ENCODE measurements at regions not wholly inside any gene's neighbourhood (a gene's known extent, or its start where the extent isn't known, plus 50 kb on each side); places are given as distances from the start of the nearest gene placed in this dataset.

DNA sequence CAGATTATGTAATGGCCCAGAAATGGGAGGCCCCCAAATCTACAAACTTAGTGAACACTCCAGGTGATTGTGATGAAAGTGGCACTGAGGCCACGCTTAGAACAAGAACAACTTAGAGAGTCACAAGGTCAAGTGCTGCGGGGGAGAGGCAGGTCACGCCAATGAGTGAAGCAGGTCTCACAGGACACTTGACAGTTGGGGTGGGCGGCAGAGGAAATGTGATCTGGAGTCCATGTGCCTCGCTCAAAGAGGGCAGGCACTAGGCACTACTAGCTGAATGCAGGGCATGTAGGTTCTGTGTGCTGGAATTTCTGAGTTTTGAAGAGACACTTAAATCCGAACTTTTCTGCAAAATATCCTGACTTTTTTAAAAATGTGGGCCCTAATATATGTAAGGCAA is 193.2 kb upstream of the RORB start:
- in situ Hi-C loops (cut with MboI; ENCODE audit: low sequenced_read_pairs): loop anchor here (25.0 kb wide), 1 partner anchor 92 kb away; no protein-coding TSS in a partner anchor

DNA sequence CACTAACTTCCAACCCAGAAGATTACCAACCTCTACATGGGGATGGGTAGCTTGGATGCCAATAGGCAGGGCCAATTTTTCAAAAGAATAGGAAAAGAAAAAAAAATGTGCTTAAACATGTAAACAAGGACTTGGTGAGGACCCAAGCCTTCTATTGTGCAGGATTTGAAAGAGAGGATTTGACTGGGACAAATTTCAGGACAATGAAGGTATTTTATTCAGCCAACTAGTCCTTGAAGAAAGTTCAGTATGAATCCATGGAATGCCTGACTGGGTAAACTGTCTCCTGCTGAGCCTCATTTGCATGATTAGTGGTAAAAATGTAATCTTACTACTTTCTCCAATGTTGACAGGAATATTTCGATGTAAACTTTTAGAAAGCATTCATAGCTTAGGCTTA is 192.5 kb upstream of the RORB start:
- in situ Hi-C loops (cut with MboI; ENCODE audit: low sequenced_read_pairs): loop anchor here (25.0 kb wide), 1 partner anchor 92 kb away; no protein-coding TSS in a partner anchor

- in situ Hi-C loops (cut with MboI; ENCODE audit: low sequenced_read_pairs): loop anchor here (25.0 kb wide), 1 partner anchor 97 kb away; no protein-coding TSS in a partner anchor
These were observed 187.5 kb upstream of the RORB start for GRCh38 chr9:74309654-74310053.

- in situ Hi-C loops (cut with MboI; ENCODE audit: low sequenced_read_pairs): loop anchor here (25.0 kb wide), 1 partner anchor 105 kb away; no protein-coding TSS in a partner anchor
These were observed 179.9 kb upstream of the RORB start for GRCh38 chr9:74317235-74317634.

GRCh38 chr9:74321396-74321795 is 175.7 kb upstream of the RORB start:
- in situ Hi-C loops (cut with MboI; ENCODE audit: low sequenced_read_pairs): loop anchor here (25.0 kb wide), 1 partner anchor 109 kb away; no protein-coding TSS in a partner anchor

- in situ Hi-C loops (cut with MboI; ENCODE audit: low sequenced_read_pairs): loop anchor here (25.0 kb wide), 1 partner anchor 110 kb away; no protein-coding TSS in a partner anchor
These were observed 174.3 kb upstream of the RORB start for GRCh38 chr9:74322661-74323314.

GRCh38 chr9:74330487-74331214 is 166.5 kb upstream of the RORB start:
- in situ Hi-C loops (cut with MboI; ENCODE audit: low sequenced_read_pairs): no loop called here

GRCh38 chr9:74331607-74332006 is 165.5 kb upstream of the RORB start:
- in situ Hi-C loops (cut with MboI; ENCODE audit: low sequenced_read_pairs): no loop called here

GRCh38 chr9:74333384-74334032 is 163.6 kb upstream of the RORB start:
- in situ Hi-C loops (cut with MboI; ENCODE audit: low sequenced_read_pairs): no loop called here

GRCh38 chr9:74334271-74334670 is 162.9 kb upstream of the RORB start:
- in situ Hi-C loops (cut with MboI; ENCODE audit: low sequenced_read_pairs): no loop called here

GRCh38 chr9:74336161-74336560 is 161.0 kb upstream of the RORB start:
- in situ Hi-C loops (cut with MboI; ENCODE audit: low sequenced_read_pairs): no loop called here

GRCh38 chr9:74348777-74349176 is 148.4 kb upstream of the RORB start:
- in situ Hi-C loops (cut with MboI; ENCODE audit: low sequenced_read_pairs): no loop called here

GRCh38 chr9:74355107-74355506 is 142.0 kb upstream of the RORB start:
- in situ Hi-C loops (cut with MboI; ENCODE audit: low sequenced_read_pairs): no loop called here

- in situ Hi-C loops (cut with MboI; ENCODE audit: low sequenced_read_pairs): no loop called here
These were observed 139.6 kb upstream of the RORB start for GRCh38 chr9:74357577-74357976.

DNA sequence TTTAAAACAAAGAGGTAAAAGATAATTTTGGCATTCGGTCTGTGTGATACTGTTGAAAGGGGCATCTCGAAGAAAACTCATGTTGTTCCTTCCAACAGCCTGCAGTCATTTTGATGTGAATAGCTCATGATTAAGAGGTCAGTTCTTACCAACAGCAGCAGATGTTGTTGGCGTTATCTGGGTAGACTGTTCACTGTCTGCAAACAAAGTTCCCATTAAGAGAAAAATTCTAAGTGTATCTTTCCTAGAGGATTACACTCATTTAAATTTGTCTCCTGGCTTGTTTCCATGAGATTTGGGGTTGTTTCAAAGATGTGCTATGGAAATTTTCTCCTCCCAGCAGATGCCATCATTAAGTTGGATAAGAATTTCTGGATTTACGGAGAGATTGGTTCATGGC is 138.2 kb upstream of the RORB start:
- in situ Hi-C loops (cut with MboI; ENCODE audit: low sequenced_read_pairs): no loop called here

- in situ Hi-C loops (cut with MboI; ENCODE audit: low sequenced_read_pairs): no loop called here
These were observed 135.6 kb upstream of the RORB start for GRCh38 chr9:74361508-74361907.

DNA sequence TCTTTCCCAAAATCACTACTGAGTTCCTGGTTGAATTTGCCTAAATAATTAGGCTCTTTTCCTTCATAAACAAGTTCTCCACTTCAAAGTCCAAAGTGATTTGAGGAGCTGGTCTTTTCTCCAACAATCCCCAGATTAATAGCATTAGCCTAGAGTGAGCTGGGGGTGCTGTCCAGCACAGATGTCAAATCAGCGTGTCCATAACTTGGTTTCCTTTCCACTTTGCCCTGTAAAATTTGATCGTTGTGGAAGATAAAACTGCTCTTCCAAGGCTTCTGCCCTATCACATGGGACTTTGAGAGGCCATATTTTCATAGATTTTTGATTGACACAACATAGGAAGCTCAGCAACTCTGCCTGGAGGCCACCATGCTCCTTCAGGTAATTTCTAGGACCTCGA is 134.7 kb upstream of the RORB start:
- in situ Hi-C loops (cut with MboI; ENCODE audit: low sequenced_read_pairs): no loop called here

DNA sequence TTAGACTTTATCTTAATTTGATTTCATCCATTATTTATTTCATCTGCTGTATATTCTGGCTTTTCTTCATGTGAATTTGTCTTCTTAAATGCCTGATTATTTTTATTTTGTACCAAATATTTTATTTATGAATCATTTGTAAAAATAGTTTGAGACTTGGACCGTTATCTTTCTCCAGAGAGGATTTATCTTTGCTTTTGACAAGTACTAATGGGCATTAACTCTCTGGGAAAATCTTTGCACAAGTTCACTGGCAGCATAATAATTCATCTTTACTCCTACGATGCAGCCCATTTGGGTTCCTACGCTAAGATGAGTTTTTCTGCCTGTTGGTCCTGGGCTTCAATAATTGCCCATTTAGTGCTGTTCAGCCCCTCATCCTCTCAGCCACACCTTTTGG is 131.0 kb upstream of the RORB start:
- in situ Hi-C loops (cut with MboI; ENCODE audit: low sequenced_read_pairs): no loop called here

DNA sequence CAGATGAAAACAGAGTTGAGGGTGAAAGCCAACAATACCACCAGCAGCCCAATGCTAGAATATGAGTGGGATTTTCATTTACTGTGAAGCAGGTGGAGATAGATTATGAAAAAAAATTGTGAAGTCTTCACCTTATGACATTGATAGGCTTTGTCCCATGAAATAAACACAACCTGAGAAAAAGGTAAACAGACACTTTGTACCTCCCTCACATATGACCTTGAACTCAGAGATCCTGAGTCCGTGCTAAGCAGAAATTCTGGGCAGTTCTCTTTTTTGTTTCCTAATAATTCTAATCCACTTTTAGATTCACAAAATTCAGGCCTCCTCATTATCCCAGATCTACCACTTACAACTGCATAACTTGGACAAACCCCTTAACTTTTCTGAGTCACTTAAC is 127.3 kb upstream of the RORB start:
- in situ Hi-C loops (cut with MboI; ENCODE audit: low sequenced_read_pairs): no loop called here

DNA sequence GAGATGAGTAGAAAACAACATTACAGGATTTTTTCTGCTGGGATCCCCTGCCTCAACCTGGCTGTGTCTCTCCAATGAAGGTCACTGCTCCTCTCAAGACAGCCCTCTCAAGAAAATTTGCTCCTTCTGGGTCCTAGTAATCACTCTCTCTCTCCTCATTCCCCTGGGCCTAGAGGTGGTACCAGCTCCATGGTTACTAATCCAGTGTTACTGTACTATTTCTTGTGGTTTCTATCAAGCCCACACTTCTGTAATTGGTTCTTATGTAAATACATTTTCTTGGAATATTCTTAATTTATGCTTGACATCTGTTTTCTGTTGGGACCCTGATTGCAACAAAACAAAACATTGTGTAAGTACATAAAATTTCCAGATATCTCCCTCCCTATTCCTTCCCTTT is 123.8 kb upstream of the RORB start:
- in situ Hi-C loops (cut with MboI; ENCODE audit: low sequenced_read_pairs): no loop called here

- in situ Hi-C loops (cut with MboI; ENCODE audit: low sequenced_read_pairs): no loop called here
These were observed 117.4 kb upstream of the RORB start for GRCh38 chr9:74379718-74380117.

DNA sequence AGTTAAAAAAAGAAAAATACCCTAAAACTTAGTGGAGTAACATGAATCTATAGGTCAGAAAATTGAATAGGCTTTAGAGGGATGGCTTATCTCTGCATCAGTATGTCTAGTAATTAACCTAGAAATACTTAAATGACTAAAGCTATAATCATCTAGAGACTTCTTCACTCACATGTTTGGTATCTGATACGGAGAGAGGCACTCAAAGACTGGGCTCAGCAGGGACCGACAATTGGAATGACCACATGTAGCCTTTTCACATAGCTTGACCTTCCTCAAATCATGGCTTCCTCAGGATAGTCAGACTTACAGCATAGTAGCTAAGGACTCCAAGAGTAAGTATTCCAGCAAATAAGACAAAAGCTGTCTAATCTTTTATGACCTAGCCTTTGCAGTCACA is 105.3 kb upstream of the RORB start:
- in situ Hi-C loops (cut with MboI; ENCODE audit: low sequenced_read_pairs): no loop called here
